Suprapubic skin (tissue), 4 donors: ENCODE measurements at regions not wholly inside any gene's neighbourhood (a gene's known extent, or its start where the extent isn't known, plus 50 kb on each side); places are given as distances from the start of the nearest gene placed in this dataset.

Experiments used
- EP300 ChIP-seq: sonication (generic); formaldehyde crosslinking; IDR thresholded peaks from one replicate; pipeline ENCODE4 v1.6.1; 2017; ENCODE audit warnings: antibody characterized with exemption
- POLR2A ChIP-seq, 2 donors: fragments of 450-650 bp; IDR thresholded peaks; one replicate each; pipeline ENCODE4 v1.6.1; 2017; ENCODE audit warnings: antibody characterized with exemption in 2 of 2, mild to moderate bottlenecking in 2 of 2, moderate library complexity in 2 of 2
- POLR2AphosphoS5 ChIP-seq, 3 donors: sonication (generic); formaldehyde crosslinking; IDR thresholded peaks; one replicate each; pipeline ENCODE4 v1.6.1; 2017; ENCODE audit warnings: antibody characterized with exemption in 3 of 3
- TF ChIP-seq, protein P1 (sequence below), 2 donors: fragments of 200-600 bp in 1 of 2; fragments of 450-650 bp in 1 of 2; sonication (generic) in 1 of 2; IDR thresholded peaks; one replicate each; pipeline ENCODE4 v1.5.1; 2016 to 2019; ENCODE audit warnings: antibody characterized with exemption in 2 of 2, mild to moderate bottlenecking in 1 of 2, moderate library complexity in 1 of 2

- TF ChIP-seq, protein P1, sequence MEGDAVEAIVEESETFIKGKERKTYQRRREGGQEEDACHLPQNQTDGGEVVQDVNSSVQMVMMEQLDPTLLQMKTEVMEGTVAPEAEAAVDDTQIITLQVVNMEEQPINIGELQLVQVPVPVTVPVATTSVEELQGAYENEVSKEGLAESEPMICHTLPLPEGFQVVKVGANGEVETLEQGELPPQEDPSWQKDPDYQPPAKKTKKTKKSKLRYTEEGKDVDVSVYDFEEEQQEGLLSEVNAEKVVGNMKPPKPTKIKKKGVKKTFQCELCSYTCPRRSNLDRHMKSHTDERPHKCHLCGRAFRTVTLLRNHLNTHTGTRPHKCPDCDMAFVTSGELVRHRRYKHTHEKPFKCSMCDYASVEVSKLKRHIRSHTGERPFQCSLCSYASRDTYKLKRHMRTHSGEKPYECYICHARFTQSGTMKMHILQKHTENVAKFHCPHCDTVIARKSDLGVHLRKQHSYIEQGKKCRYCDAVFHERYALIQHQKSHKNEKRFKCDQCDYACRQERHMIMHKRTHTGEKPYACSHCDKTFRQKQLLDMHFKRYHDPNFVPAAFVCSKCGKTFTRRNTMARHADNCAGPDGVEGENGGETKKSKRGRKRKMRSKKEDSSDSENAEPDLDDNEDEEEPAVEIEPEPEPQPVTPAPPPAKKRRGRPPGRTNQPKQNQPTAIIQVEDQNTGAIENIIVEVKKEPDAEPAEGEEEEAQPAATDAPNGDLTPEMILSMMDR (IDR thresholded peaks at IDR 0.05) = no peak
- TF ChIP-seq POLR2A (IDR thresholded peaks at IDR 0.05) (no peak), POLR2AphosphoS5 (IDR thresholded peaks at IDR 0.05) (no peak), EP300 (no peak)
Observed at GRCh38 chr13:103133556-103133955, 67.3 kb upstream of the SLC10A2 start.
